GM10248 (cell line): ENCODE measurements at regions not wholly inside any gene's neighbourhood (a gene's known extent, or its start where the extent isn't known, plus 50 kb on each side); places are given as distances from the start of the nearest gene placed in this dataset.

Experiments used
- CTCF ChIA-PET: fragments of 300-600 bp; sonication (Branson Sonifier 250); formaldehyde crosslinking; extraction: SDS; loops from one replicate; lab custom pipeline; 2021; ENCODE audit warnings: antibody characterized with exemption; lab: Yijun Ruan, JAX
- POLR2A ChIA-PET: fragments of 350-650 bp; sonication (Branson Sonifier 250); formaldehyde crosslinking; extraction: SDS; loops from one replicate; lab custom pipeline; 2020; ENCODE audit warnings: antibody characterized with exemption; lab: Yijun Ruan, JAX
- DNase-seq: peaks from one replicate; pipeline ENCODE4 v3.0.0; 2012; ENCODE audit errors: extremely low spot score
- CTCF ChIP-seq: IDR thresholded peaks from 2 replicates; pipeline ENCODE4 v1.5.1; 2012; ENCODE audit warnings: mild to moderate bottlenecking, low read depth; ENCODE audit errors: extremely low read depth, missing control alignments, control extremely low read depth

GRCh38 chr1:219465212-219466093 lies 147.5 kb downstream of the ZC3H11B start:
- TF ChIP-seq CTCF = no peak
- POLR2A ChIA-PET = no interaction called here
- CTCF ChIA-PET = interaction anchor here (0.7 to 2.5 kb wide), 11 partner anchors 11 to 244 kb away, joined by 3 to 9 read pairs (median 3); no protein-coding TSS in a partner anchor
- DNase-seq = no peak

DNA sequence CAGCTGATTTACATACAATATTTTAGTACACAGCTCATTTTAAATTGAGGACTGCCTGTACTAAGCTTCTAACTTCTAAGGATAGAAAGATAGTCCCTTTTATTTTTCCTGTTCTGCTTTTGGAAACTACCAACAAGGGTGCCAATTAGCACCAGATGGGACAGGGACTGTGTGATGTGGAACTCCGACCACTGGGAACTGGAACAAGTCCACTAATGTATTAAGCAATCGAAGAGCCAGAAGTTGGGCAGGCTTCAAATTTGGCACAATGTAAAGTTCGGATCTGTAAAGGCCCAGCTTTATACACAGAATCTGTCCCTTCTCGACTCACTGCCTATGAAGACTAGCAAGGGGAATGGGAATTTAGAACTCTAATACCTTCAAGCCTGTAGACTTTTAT lies 149.3 kb downstream of the ZC3H11B start:
- TF ChIP-seq CTCF = no peak
- POLR2A ChIA-PET = no interaction called here
- DNase-seq = no peak
- CTCF ChIA-PET = interaction anchor here (1.4 to 2.5 kb wide), 2 partner anchors 11 to 20 kb away, joined by 3 to 9 read pairs; no protein-coding TSS in a partner anchor

GRCh38 chr1:219461981-219462400 lies 150.9 kb downstream of the ZC3H11B start:
- ChIA-PET POLR2A (no interaction called here), CTCF (interaction anchor here (1.0 to 1.5 kb wide), 4 partner anchors 16 to 106 kb away, joined by 3 to 5 read pairs (median 3); no protein-coding TSS in a partner anchor)
- DNase-seq = no peak
- no peak for TF ChIP-seq CTCF

GRCh38 chr1:219460896-219461815 lies 151.7 kb downstream of the ZC3H11B start:
- peak; percentile 47 for DNase-seq
- ChIA-PET POLR2A (no interaction called here), CTCF (interaction anchor here (1.0 to 1.5 kb wide), 4 partner anchors 17 to 107 kb away, joined by 3 to 5 read pairs (median 3); no protein-coding TSS in a partner anchor)
- no peak for TF ChIP-seq CTCF

DNA sequence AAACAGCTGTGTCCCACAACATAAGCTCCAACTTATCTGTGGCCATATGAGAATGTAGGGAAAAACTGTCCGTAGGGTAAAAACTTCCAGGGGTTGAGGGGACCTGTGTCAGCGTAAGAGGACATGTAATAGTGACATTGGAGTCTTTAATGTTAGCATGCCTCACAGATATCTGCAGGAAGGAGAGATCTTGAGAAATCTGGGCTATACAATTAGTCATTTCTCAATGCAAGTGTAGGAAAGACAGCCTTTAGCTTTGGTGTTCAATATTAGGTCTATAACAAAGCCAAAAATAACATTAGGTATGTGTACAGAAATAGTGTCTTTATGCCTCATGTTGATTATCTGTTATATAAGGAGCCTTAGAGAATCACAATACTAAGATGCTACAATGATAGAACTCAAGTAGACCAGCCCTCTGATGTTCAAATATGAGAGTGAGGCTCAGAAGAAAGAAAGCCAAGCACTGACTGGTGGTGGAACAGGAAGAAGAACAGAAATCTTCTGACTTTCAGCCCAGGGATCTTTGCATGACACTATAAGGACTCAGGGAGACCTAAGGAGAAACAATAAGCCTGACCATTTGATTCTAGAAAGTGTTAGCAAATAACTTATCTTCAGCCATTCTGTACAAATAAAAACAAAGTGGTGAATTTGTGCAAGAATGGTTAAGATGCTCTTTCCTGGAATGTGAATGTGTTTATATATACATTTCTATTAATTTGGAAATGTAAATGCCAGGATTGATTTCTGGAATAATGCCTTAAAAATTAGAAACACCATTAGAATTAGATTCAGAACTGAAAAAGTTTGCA lies 152.6 kb downstream of the ZC3H11B start:
- CTCF ChIA-PET = interaction anchor here (1.2 to 2.0 kb wide), 3 partner anchors 17 to 108 kb away, joined by 3 to 7 read pairs (median 3); no protein-coding TSS in a partner anchor

More for the DNA sequence above, 152.6 kb downstream of the ZC3H11B start:
- no peak for TF ChIP-seq CTCF
- POLR2A ChIA-PET = no interaction called here
- DNase-seq = no peak
